IMR-90 (cell line): ENCODE measurements at regions not wholly inside any gene's neighbourhood (a gene's known extent, or its start where the extent isn't known, plus 50 kb on each side); places are given as distances from the start of the nearest gene placed in this dataset.

Experiments used
- ATAC-seq: fragments of 200-7000 bp; cut with Tn5 transposase; 2 replicates; pipeline ENCODE4 v1.9.1; 2020; ENCODE audit warnings: low read depth, mild to moderate bottlenecking, moderate library complexity
- BruUV-seq: library from RNA; stranded (reverse); fragments of 400-500 nt; replicated peaks from 2 replicates; lab custom pipeline; 2021; lab: Mats Ljungman, UMichigan
- CTCF ChIA-PET: fragments of 300-600 bp; formaldehyde crosslinking; extraction: SDS; loops from one replicate; lab custom pipeline; 2021; ENCODE audit warnings: antibody characterized with exemption; lab: Yijun Ruan, JAX
- POLR2A ChIA-PET: fragments of 300-600 bp; sonication (Branson Sonifier 250); formaldehyde crosslinking; loops from one replicate; lab custom pipeline; 2022; ENCODE audit warnings: antibody characterized with exemption; ENCODE audit not compliant: unreplicated experiment; lab: Charles Lee
- DNase-seq: peaks from one replicate; pipeline ENCODE4 v3.0.0; 2013
- H2AFZ ChIP-seq: replicated peaks from 2 replicates; pipeline ENCODE3; 2013; ENCODE audit warnings: low read length, mild to moderate bottlenecking; ENCODE audit not compliant: poor library complexity
- H2AK5ac ChIP-seq: 2 replicates; pipeline ENCODE4 v1.6.1; 2013; ENCODE audit warnings: low read depth, low read length, inconsistent platforms
- H2AK9ac ChIP-seq: replicated peaks from 2 replicates; pipeline ENCODE3; 2013; ENCODE audit warnings: mild to moderate bottlenecking, low read depth, low read length, moderate library complexity; ENCODE audit not compliant: poor library complexity
- H2BK120ac ChIP-seq: 2 replicates; pipeline ENCODE4 v1.6.1; 2013; ENCODE audit warnings: low read depth, low read length, inconsistent platforms
- H2BK15ac ChIP-seq: 3 replicates; pipeline ENCODE4 v1.6.1; 2013; ENCODE audit warnings: low read depth, low read length, inconsistent platforms
- H2BK20ac ChIP-seq: 2 replicates; pipeline ENCODE4 v1.6.1; 2013; ENCODE audit warnings: low read depth, mild to moderate bottlenecking, inconsistent platforms, low read length, moderate library complexity
- H2BK5ac ChIP-seq: 2 replicates; pipeline ENCODE4 v1.6.1; 2013; ENCODE audit warnings: mild to moderate bottlenecking, low read depth, low read length, inconsistent platforms; ENCODE audit not compliant: poor library complexity, severe bottlenecking
- H3K14ac ChIP-seq: replicated peaks from 2 replicates; pipeline ENCODE4 v1.6.1; 2013; ENCODE audit warnings: low read depth, low read length, inconsistent platforms
- H3K18ac ChIP-seq: 2 replicates; pipeline ENCODE4 v1.6.1; 2013; ENCODE audit warnings: low read depth, low read length, control low read depth
- H3K23ac ChIP-seq: 2 replicates; pipeline ENCODE4 v1.6.1; 2013; ENCODE audit warnings: low read depth, low read length, inconsistent platforms
- H3K27ac ChIP-seq: 2 replicates; pipeline ENCODE4 v1.5.1; 2013; ENCODE audit warnings: mild to moderate bottlenecking, control low read depth, low read length; ENCODE audit not compliant: insufficient read depth
- H3K27me3 ChIP-seq: 2 replicates; pipeline ENCODE4 v1.6.1; 2013; ENCODE audit warnings: low read length; ENCODE audit not compliant: control insufficient read depth, insufficient read depth
- H3K36me3 ChIP-seq: 2 replicates; pipeline ENCODE4 v1.6.1; 2013; ENCODE audit warnings: low read length, mixed read lengths; ENCODE audit not compliant: control insufficient read depth, insufficient read depth
- H3K4ac ChIP-seq: 2 replicates; pipeline ENCODE4 v1.6.1; 2013; ENCODE audit warnings: low read depth, low read length, inconsistent platforms
- H3K4me1 ChIP-seq: 2 replicates; pipeline ENCODE4 v1.6.1; 2013; ENCODE audit warnings: low read length, mixed read lengths; ENCODE audit not compliant: control insufficient read depth, insufficient read depth
- H3K4me2 ChIP-seq: 2 replicates; pipeline ENCODE4 v1.6.1; 2013; ENCODE audit warnings: low read depth, mild to moderate bottlenecking, control low read depth, low read length, moderate library complexity
- H3K4me3 ChIP-seq: 2 replicates; pipeline ENCODE4 v1.5.1; 2013; ENCODE audit warnings: low read depth, mild to moderate bottlenecking, control low read depth, low read length, moderate library complexity; ENCODE audit not compliant: insufficient read depth
- H3K56ac ChIP-seq: 2 replicates; pipeline ENCODE4 v1.6.1; 2013; ENCODE audit warnings: low read length, inconsistent platforms; ENCODE audit not compliant: insufficient read depth; ENCODE audit errors: extremely low read depth
- H3K79me1 ChIP-seq, 2 experiments: 2 replicates each; pipeline ENCODE4 v1.6.1; 2013; ENCODE audit warnings: low read length in 2 of 2, inconsistent platforms in 1 of 2, low read depth in 1 of 2
- H3K9ac ChIP-seq: 2 replicates; pipeline ENCODE4 v1.6.1; 2013; ENCODE audit warnings: low read depth, low read length, control low read depth
- H3K9me1 ChIP-seq: 2 replicates; pipeline ENCODE4 v1.6.1; 2013; ENCODE audit warnings: low read length, inconsistent platforms; ENCODE audit not compliant: insufficient read depth
- H3K9me3 ChIP-seq: 2 replicates; pipeline ENCODE4 v1.6.1; 2013; ENCODE audit warnings: low read length; ENCODE audit not compliant: control insufficient read depth, insufficient read depth
- H4K20me1 ChIP-seq: 2 replicates; pipeline ENCODE4 v1.6.1; 2013; ENCODE audit warnings: low read length, inconsistent platforms; ENCODE audit not compliant: insufficient read depth
- H4K5ac ChIP-seq: 2 replicates; pipeline ENCODE4 v1.6.1; 2013; ENCODE audit warnings: mild to moderate bottlenecking, low read depth, low read length, control low read depth
- H4K8ac ChIP-seq, 2 experiments: 2 replicates each; pipeline ENCODE4 v1.6.1; 2013; ENCODE audit warnings: low read depth in 2 of 2, low read length in 2 of 2, control low read depth in 1 of 2, inconsistent platforms in 1 of 2
- H4K91ac ChIP-seq: 2 replicates; pipeline ENCODE4 v1.6.1; 2013; ENCODE audit warnings: low read depth, low read length, inconsistent platforms; ENCODE audit not compliant: insufficient read depth
- BHLHE40 ChIP-seq: fragments of 150-350 bp; IDR thresholded peaks from 2 replicates; pipeline ENCODE4 v1.6.1; 2016; ENCODE audit warnings: mild to moderate bottlenecking, low read depth, low read length
- CEBPB ChIP-seq: IDR thresholded peaks from 2 replicates; pipeline ENCODE4 v1.6.1; 2012; ENCODE audit warnings: low read depth, low read length, improper control_type of control experiment
- CHD1 ChIP-seq: IDR thresholded peaks from 2 replicates; pipeline ENCODE4 v1.6.1; 2012; ENCODE audit warnings: low read depth, low read length, improper control_type of control experiment
- CTCF ChIP-seq: conservative IDR thresholded peaks from 2 replicates; pipeline ENCODE4 v1.5.1; 2012; ENCODE audit warnings: mild to moderate bottlenecking, low read depth, low read length, improper control_type of control experiment
- FOS ChIP-seq: fragments of 150-350 bp; IDR thresholded peaks from 2 replicates; pipeline ENCODE4 v1.6.1; 2016; ENCODE audit warnings: low read depth, low read length
- MAFK ChIP-seq: IDR thresholded peaks from 2 replicates; pipeline ENCODE4 v1.6.1; 2012; ENCODE audit warnings: low read depth, low read length, improper control_type of control experiment
- MAZ ChIP-seq: IDR thresholded peaks from 2 replicates; pipeline ENCODE4 v1.6.1; 2012; ENCODE audit warnings: low read depth, mild to moderate bottlenecking, low read length, improper control_type of control experiment, moderate library complexity, borderline replicate concordance
- MXI1 ChIP-seq: IDR thresholded peaks from 2 replicates; pipeline ENCODE4 v1.6.1; 2012; ENCODE audit warnings: low read depth, mild to moderate bottlenecking, low read length, moderate library complexity, borderline replicate concordance
- NFE2L2 ChIP-seq: fragments of 150-350 bp; IDR thresholded peaks from 2 replicates; pipeline ENCODE4 v1.6.1; 2016; ENCODE audit warnings: low read depth, mild to moderate bottlenecking, low read length
- POLR2A ChIP-seq: IDR thresholded peaks from 2 replicates; pipeline ENCODE4 v1.6.1; 2012; ENCODE audit warnings: mild to moderate bottlenecking, low read depth, low read length
- RAD21 ChIP-seq: IDR thresholded peaks from 2 replicates; pipeline ENCODE4 v1.6.1; 2012; ENCODE audit warnings: low read length, improper control_type of control experiment
- RCOR1 ChIP-seq: IDR thresholded peaks from 2 replicates; pipeline ENCODE4 v1.6.1; 2012; ENCODE audit warnings: mild to moderate bottlenecking, low read length, improper control_type of control experiment; ENCODE audit not compliant: insufficient replicate concordance
- RFX5 ChIP-seq: IDR thresholded peaks from 2 replicates; pipeline ENCODE4 v1.8.0; 2012; ENCODE audit warnings: low read depth, mild to moderate bottlenecking, low read length, moderate library complexity
- SMC3 ChIP-seq: fragments of 150-350 bp; IDR thresholded peaks from 2 replicates; pipeline ENCODE4 v1.6.1; 2016; ENCODE audit warnings: low read depth, mild to moderate bottlenecking, antibody characterized with exemption, low read length, moderate library complexity
- WGBS, 2 experiments: methylation state at CpG; one replicate each; pipeline versions ENCODE4 v1.1.5 to v1.1.7; 2013; ENCODE audit warnings: missing lambda C conversion rate in 2 of 2; ENCODE audit not compliant: insufficient read length in 1 of 2; ENCODE audit errors: extremely low coverage in 2 of 2; 5-methylcytosine and 5-hydroxymethylcytosine counted together
- dilution Hi-C: fragments of 300-500 bp; cut with HindIII; formaldehyde crosslinking; loops from one replicate; pipeline ENCODE4 v1.14.3; 2018; ENCODE audit warnings: low sequenced_read_pairs; ENCODE audit not compliant: unreplicated experiment
- in situ Hi-C: fragments of 300-500 bp; cut with MboI; formaldehyde crosslinking; loops from 3 replicates; pipeline ENCODE4 v1.14.3; 2019; ENCODE audit warnings: low sequenced_read_pairs, inconsistent platforms, mixed read lengths
- intact Hi-C: fragments of 100-400 bp; cut with micrococcal nuclease; formaldehyde crosslinking; loops from 2 replicates; pipeline ENCODE4 v1.10.0; 2022
- TF ChIP-seq, protein P1 (sequence below): fragments of 150-350 bp; IDR thresholded peaks from 2 replicates; pipeline ENCODE4 v1.6.1; 2017; ENCODE audit warnings: mild to moderate bottlenecking, antibody characterized with exemption, low read length, low read depth
- TF ChIP-seq, protein P2 (sequence below): fragments of 150-350 bp; IDR thresholded peaks from 2 replicates; pipeline ENCODE4 v1.6.1; 2016; ENCODE audit warnings: low read depth, mild to moderate bottlenecking, low read length, moderate library complexity, borderline replicate concordance

DNA sequence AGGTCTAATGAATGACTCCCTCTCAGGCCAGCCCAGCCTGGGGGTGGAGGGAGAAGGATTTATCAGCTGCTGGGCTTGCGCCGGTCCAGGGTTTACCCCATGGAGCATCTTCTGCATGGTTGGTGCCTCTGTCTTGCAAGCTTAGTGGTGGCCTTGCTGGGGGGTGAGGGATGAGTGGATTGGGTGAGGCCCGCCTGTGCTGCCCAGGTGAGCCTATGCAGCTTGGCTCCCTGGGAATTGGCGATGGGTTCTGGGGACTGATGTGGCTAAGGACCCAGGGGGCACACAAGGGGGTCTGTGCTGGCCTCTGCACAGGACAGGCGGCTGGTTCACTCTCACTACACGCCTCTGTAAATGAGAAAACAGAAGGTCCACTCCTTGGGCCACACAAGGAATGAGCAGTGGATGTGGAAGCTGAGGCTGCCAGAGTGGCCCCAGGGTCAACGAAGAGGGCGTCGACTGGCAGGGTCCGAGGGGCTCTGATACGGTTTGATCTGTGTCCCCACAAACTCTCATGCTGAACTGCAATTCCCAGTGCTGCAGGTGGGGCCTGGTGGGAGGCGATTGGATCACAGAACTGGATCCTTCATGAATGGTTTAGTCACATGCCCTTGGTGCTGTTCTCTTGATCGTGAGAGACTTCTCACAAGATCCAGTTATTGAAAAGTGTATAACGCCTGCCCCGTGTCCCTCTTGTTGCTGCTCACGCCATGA lies 151.6 kb upstream of the HDAC4 start:
- Histone ChIP-seq H3K4ac (no peak overlapping the region), H3K9me3 (peaks cover 14% of the 10 kb centered on the region), H3K27me3 (no peaks in the 10 kb centered on the region), H3K27ac (no peak overlapping the region), H3K79me1 (no peaks in the 10 kb centered on the region), H3K18ac (no peak overlapping the region), H2AFZ (no peak overlapping the region), H3K23ac (no peak overlapping the region), H4K20me1 (no peaks in the 10 kb centered on the region), H3K9me1 (no peaks in the 10 kb centered on the region), H2BK5ac (no peak overlapping the region), H3K4me3 (no peak overlapping the region), H2BK15ac (no peak overlapping the region), H4K91ac (no peak overlapping the region), H3K56ac (no peak overlapping the region), H2BK120ac (no peak overlapping the region), H4K8ac (no peak overlapping the region), H3K4me2 (no peak overlapping the region), H3K9ac (no peak overlapping the region), H4K5ac (no peak overlapping the region), H2AK9ac (no peak overlapping the region), H3K4me1 (no peaks in the 10 kb centered on the region), H3K36me3 (no peaks in the 10 kb centered on the region), H2AK5ac (no peak overlapping the region), H2BK20ac (no peak overlapping the region), H3K14ac (no peak overlapping the region)
- CTCF ChIA-PET: no interaction called here
- in situ Hi-C loops: no loop called here
- dilution Hi-C loops: no loop called here
- BruUV-seq: no TSS peak
- POLR2A ChIA-PET: no interaction called here
- 61% methylated on average over 6 of the region's 16 CpGs; no CpG with 5 or more reads in 1 of the 2 experiments for WGBS, 2 experiments
- TF ChIP-seq POLR2A (no peak), MXI1 (no peak), FOS (no peak), RCOR1 (no peak), NFE2L2 (no peak), RAD21 (no peak), CHD1 (no peak), MAZ (no peak), MAFK (no peak), BHLHE40 (no peak), CEBPB (no peak), CTCF (no peak), RFX5 (no peak), SMC3 (no peak)
- TF ChIP-seq, protein P1, sequence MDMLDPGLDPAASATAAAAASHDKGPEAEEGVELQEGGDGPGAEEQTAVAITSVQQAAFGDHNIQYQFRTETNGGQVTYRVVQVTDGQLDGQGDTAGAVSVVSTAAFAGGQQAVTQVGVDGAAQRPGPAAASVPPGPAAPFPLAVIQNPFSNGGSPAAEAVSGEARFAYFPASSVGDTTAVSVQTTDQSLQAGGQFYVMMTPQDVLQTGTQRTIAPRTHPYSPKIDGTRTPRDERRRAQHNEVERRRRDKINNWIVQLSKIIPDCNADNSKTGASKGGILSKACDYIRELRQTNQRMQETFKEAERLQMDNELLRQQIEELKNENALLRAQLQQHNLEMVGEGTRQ: no peak
- TF ChIP-seq, protein P2, sequence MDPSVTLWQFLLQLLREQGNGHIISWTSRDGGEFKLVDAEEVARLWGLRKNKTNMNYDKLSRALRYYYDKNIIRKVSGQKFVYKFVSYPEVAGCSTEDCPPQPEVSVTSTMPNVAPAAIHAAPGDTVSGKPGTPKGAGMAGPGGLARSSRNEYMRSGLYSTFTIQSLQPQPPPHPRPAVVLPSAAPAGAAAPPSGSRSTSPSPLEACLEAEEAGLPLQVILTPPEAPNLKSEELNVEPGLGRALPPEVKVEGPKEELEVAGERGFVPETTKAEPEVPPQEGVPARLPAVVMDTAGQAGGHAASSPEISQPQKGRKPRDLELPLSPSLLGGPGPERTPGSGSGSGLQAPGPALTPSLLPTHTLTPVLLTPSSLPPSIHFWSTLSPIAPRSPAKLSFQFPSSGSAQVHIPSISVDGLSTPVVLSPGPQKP: no peak
- intact Hi-C loops: no loop called here
- ATAC-seq (no peak), DNase-seq (no peak)
